Lower lobe of right lung (tissue), 2 donors: ENCODE measurements at regions not wholly inside any gene's neighbourhood (a gene's known extent, or its start where the extent isn't known, plus 50 kb on each side); places are given as distances from the start of the nearest gene placed in this dataset.

ENCODE experiments used
- ATAC-seq, 2 donors: fragments of 200-7000 bp; cut with Tn5 transposase; one replicate each; pipeline ENCODE4 v1.9.1; 2020 to 2022; ENCODE audit warnings: mild to moderate bottlenecking in 2 of 2, moderate library complexity in 2 of 2
- DNase-seq: peaks from one replicate; pipeline ENCODE4 v3.0.0-alpha.2; 2020
- H3K27ac ChIP-seq: fragments of 200-600 bp; one replicate; pipeline ENCODE4 v1.8.0; 2022
- H3K27me3 ChIP-seq: fragments of 200-600 bp; one replicate; pipeline ENCODE4 v1.8.0; 2022; ENCODE audit warnings: low read depth
- H3K36me3 ChIP-seq: fragments of 200-600 bp; one replicate; pipeline ENCODE4 v1.8.0; 2022; ENCODE audit warnings: mild to moderate bottlenecking
- H3K4me1 ChIP-seq: fragments of 200-600 bp; one replicate; pipeline ENCODE4 v1.8.0; 2022
- H3K4me3 ChIP-seq: fragments of 200-600 bp; one replicate; pipeline ENCODE4 v1.8.0; 2022; ENCODE audit warnings: mild to moderate bottlenecking
- H3K9me3 ChIP-seq: fragments of 200-600 bp; one replicate; pipeline ENCODE4 v1.8.0; 2022
- CTCF ChIP-seq: fragments of 200-600 bp; IDR thresholded peaks from one replicate; pipeline ENCODE4 v1.8.0; 2022; ENCODE audit warnings: antibody characterized with exemption, mild to moderate bottlenecking
- intact Hi-C: fragments of 100-400 bp; cut with DNase I; formaldehyde crosslinking; loops from one replicate; pipeline ENCODE4 v1.11.0; 2022
- donor health status: DM: no; HTN: yes; CAD: no; lungs with severe emphysema.

DNA sequence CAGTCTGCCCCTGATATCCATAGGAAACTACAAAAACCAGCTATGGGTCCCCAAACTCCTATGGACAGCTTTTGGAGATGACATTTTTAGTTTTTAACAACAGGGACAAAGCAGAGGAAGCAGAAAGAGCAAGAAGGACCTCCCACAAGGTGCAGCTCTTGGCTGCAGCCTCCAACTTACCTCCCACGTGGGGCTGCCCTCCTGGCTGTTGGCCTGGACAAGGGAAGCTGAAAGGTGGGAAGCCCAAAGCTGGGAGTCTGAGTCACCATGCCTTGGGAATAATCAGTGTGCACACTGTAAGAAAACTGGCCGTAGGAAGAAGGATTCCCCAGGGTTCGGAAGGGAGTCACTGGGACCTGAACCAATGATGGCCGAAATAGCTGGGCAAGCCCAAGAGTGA, 51.8 kb upstream of the PAX1 start:
- no peak for TF ChIP-seq CTCF
- no peak for DNase-seq
- Histone ChIP-seq H3K4me1 (no peaks in the 10 kb centered on the region), H3K27ac (no peak overlapping the region), H3K4me3 (no peak overlapping the region), H3K27me3 (no peaks in the 10 kb centered on the region), H3K9me3 (no peaks in the 10 kb centered on the region), H3K36me3 (no peaks in the 10 kb centered on the region)
- intact Hi-C loops = no loop called here
- no peak for ATAC-seq

- no peak overlapping the region for H3K4me3 ChIP-seq
- H3K9me3 ChIP-seq = peaks cover 6% of the 10 kb centered on the region
- H3K36me3 ChIP-seq = no peaks in the 10 kb centered on the region
- intact Hi-C loops = no loop called here
- no peak for DNase-seq
- H3K27me3 ChIP-seq = no peaks in the 10 kb centered on the region
- no peak for TF ChIP-seq CTCF
- no peaks in the 10 kb centered on the region for H3K4me1 ChIP-seq
- ATAC-seq = no peak
- H3K27ac ChIP-seq = no peak overlapping the region
Observed at GRCh38 chr20:21643417-21643816, 62.0 kb upstream of the PAX1 start.

DNA sequence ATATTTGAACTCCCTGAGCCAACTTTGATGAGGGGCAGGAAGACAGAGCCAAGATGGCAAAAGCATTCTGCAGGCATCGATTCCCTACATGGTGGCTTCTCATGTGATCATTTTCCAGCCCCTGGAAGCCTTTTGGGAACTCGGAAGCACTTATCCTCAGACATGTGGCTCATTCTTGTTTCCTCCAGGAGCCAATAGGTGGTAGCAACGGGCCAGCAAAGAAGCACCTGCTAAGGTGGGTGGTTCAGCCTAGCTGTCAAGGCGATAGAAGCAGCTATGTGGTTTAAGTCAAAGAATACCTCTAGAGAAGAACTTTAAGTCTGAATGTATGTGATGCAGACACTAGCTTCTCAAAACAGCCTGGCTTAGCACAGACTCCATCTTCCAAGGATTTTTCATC, 64.9 kb upstream of the PAX1 start:
- no peak for ATAC-seq
- no peak for DNase-seq
- TF ChIP-seq CTCF = no peak
- Histone ChIP-seq H3K4me3 (no peak overlapping the region), H3K4me1 (no peaks in the 10 kb centered on the region), H3K27ac (no peak overlapping the region), H3K36me3 (no peaks in the 10 kb centered on the region), H3K9me3 (no peaks in the 10 kb centered on the region), H3K27me3 (no peaks in the 10 kb centered on the region)
- intact Hi-C loops = no loop called here

GRCh38 chr20:21633829-21634228, 71.6 kb upstream of the PAX1 start:
- Histone ChIP-seq H3K9me3 (no peaks in the 10 kb centered on the region), H3K27ac (no peak overlapping the region), H3K4me1 (no peaks in the 10 kb centered on the region), H3K36me3 (no peaks in the 10 kb centered on the region), H3K4me3 (no peak overlapping the region), H3K27me3 (peaks cover 4% of the 10 kb centered on the region)
- TF ChIP-seq CTCF = no peak
- DNase-seq (no peak), ATAC-seq (no peak)
- intact Hi-C loops = no loop called here

- Histone ChIP-seq H3K4me3 (no peak overlapping the region), H3K4me1 (no peaks in the 10 kb centered on the region), H3K36me3 (no peaks in the 10 kb centered on the region), H3K27ac (no peak overlapping the region), H3K9me3 (no peaks in the 10 kb centered on the region), H3K27me3 (peaks cover 8% of the 10 kb centered on the region)
- DNase-seq (no peak), ATAC-seq (no peak)
- intact Hi-C loops = no loop called here
- TF ChIP-seq CTCF = no peak
Observed at GRCh38 chr20:21632735-21633053, 72.8 kb upstream of the PAX1 start.

DNA sequence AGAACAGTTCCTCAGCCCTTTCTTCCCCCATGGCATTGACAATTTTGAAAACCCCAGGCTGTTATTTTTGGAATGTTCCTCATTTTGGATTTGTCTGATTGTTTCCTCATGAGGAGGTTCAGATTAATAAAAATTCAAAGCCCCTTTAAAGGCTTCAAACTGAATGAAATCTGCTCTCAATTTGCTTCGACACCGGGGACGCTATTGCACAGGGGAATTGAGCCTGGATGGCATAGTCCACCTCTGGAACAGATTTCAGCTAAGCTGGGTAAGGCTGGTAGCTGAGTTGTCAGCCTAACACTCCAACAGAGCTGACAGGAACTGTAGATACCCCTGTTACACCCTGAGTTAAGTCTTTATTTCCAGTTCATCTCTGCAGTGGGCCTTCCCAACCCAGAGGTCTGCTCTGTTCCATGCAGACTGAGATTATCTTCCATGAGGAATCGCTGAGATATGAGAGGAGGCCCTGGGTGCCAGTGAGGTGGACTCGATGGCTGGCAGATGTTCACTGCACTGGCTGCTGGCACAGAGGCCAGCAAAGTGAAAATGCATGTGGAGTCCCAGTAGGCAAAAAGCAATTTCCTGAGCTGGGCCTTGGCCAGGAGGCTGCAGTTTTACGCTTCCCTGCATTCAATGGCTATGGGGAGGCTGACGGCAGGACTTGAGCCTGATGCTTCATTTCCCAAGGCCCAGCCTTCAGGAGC, 73.3 kb upstream of the PAX1 start:
- Histone ChIP-seq H3K36me3 (no peaks in the 10 kb centered on the region), H3K27me3 (peaks cover 8% of the 10 kb centered on the region), H3K9me3 (no peaks in the 10 kb centered on the region), H3K4me1 (no peaks in the 10 kb centered on the region), H3K27ac (no peak overlapping the region), H3K4me3 (no peak overlapping the region)
- ATAC-seq (no peak), DNase-seq (no peak)
- intact Hi-C loops = no loop called here
- TF ChIP-seq CTCF = no peak
